ENCODE measurements at regions not wholly inside any gene's neighbourhood (a gene's known extent, or its start where the extent isn't known, plus 50 kb on each side); places are given as distances from the start of the nearest gene placed in this dataset.

GRCh38 chr10:113436851-113437250, 116.0 kb upstream of the HABP2 start:
- Histone ChIP-seq H3K4me3 (no peak overlapping the region), H3K9me1 (ENCODE audit: control insufficient read depth, insufficient read depth, low read length) (no peaks in the 10 kb centered on the region), H2AFZ (ENCODE audit: low read depth, low read length) (no peak overlapping the region), H3K36me3 (ENCODE audit: control insufficient read depth, insufficient read depth, low read length) (no peaks in the 10 kb centered on the region), H3K4me1 (replicated peaks in 1 of 2; ENCODE audit: control insufficient read depth in 2 of 2, insufficient read depth in 2 of 2, low read length in 2 of 2) (no peaks in the 10 kb centered on the region), H3K27ac (ENCODE audit: extremely low read depth, low read depth, low read length) (no peak overlapping the region), H4K20me1 (replicated peaks; ENCODE audit: control insufficient read depth, insufficient read depth, low read length) (no peaks in the 10 kb centered on the region), H3K4me2 (ENCODE audit: insufficient read depth, low read length) (no peak overlapping the region), H3K79me2 (ENCODE audit: control insufficient read depth, insufficient read depth, low read length) (no peaks in the 10 kb centered on the region), H3K27me3 (ENCODE audit: control insufficient read depth in 2 of 2, insufficient read depth in 2 of 2, low read length in 2 of 2) (no peaks in the 10 kb centered on the region), H3K9me3 (replicated peaks; ENCODE audit: control insufficient read depth, insufficient read depth, low read depth, low read length) (no peaks in the 10 kb centered on the region), H3K9ac (ENCODE audit: insufficient read depth in 1 of 2, low read depth in 2 of 2, low read length in 2 of 2) (no peak overlapping the region)
- in situ Hi-C loops (cut with MboI) (no loop called here), intact Hi-C loops (cut with micrococcal nuclease) (no loop called here)
- ChIA-PET CTCF (ENCODE audit: low intra/inter-chr PET ratio) (no interaction called here), POLR2A (interaction anchor here (1.1 kb wide), 1 partner anchor 10 kb away, joined by 3 read pairs; no protein-coding TSS in a partner anchor)
- no peak for DNase-seq (ENCODE audit: extremely low read depth in 1 of 4, low spot score in 3 of 4)
- no peak for ATAC-seq
- no TSS peak for BruUV-seq (replicated peaks)
- FAIRE-seq, result no peak
- 0% methylated on average over 4 of the region's 4 CpGs for WGBS (ENCODE audit: insufficient coverage, low coverage, missing lambda C conversion rate)
- TF ChIP-seq ZNF778 (CRISPR knock-in tag; IDR thresholded peaks at IDR 0.05) (no peak), ZNF449 (CRISPR knock-in tag; IDR thresholded peaks at IDR 0.05) (no peak), CCAR2 (IDR thresholded peaks at IDR 0.05; ENCODE audit: low read depth, low read length) (no peak), MTA2 (IDR thresholded peaks at IDR 0.05; ENCODE audit: low read depth) (no peak), PCBP2 (IDR thresholded peaks at IDR 0.05; ENCODE audit: low read depth, low read length, poor library complexity, severe bottlenecking) (no peak), OTX1 (CRISPR knock-in tag; IDR thresholded peaks at IDR 0.05) (no peak), CHAMP1 (IDR thresholded peaks at IDR 0.05) (no peak), ZNF436 (CRISPR knock-in tag; IDR thresholded peaks at IDR 0.05) (no peak), SREBF1 (IDR thresholded peaks at IDR 0.05; ENCODE audit: borderline replicate concordance, low read depth, low read length) (no peak), RREB1 (CRISPR knock-in tag; IDR thresholded peaks at IDR 0.05) (no peak)

Data from K562 (cell line).